GM23338 (cell line): ENCODE measurements at regions not wholly inside any gene's neighbourhood (a gene's known extent, or its start where the extent isn't known, plus 50 kb on each side); places are given as distances from the start of the nearest gene placed in this dataset.

ENCODE experiments used
- ATAC-seq: fragments of 200-7000 bp; cut with Tn5 transposase; 3 replicates; pipeline ENCODE4 v1.9.1; 2020
- DNase-seq: peaks from one replicate; pipeline ENCODE4 v3.0.0-alpha.2; 2015; ENCODE audit warnings: low spot score
- H2AFZ ChIP-seq: fragments of 200-600 bp; sonication (generic); 2 replicates; pipeline ENCODE4 v1.8.0; 2016; ENCODE audit warnings: antibody characterized with exemption, mild to moderate bottlenecking, moderate library complexity
- H3F3A ChIP-seq: fragments of 200-600 bp; sonication (generic); replicated peaks from 2 replicates; pipeline ENCODE4 v1.8.0; 2017; ENCODE audit warnings: antibody characterized with exemption, mixed run types, low read depth
- H3K27ac ChIP-seq: fragments of 200-600 bp; sonication (generic); 2 replicates; pipeline ENCODE4 v1.6.1; 2016; ENCODE audit warnings: low read depth
- H3K27me3 ChIP-seq: fragments of 200-600 bp; sonication (generic); 2 replicates; pipeline ENCODE4 v1.8.0; 2016; ENCODE audit warnings: mild to moderate bottlenecking, mixed run types, moderate library complexity; ENCODE audit not compliant: insufficient read depth
- H3K36me3 ChIP-seq: fragments of 200-600 bp; sonication (generic); 2 replicates; pipeline ENCODE4 v1.8.0; 2016; ENCODE audit warnings: mild to moderate bottlenecking; ENCODE audit not compliant: insufficient read depth
- H3K4me1 ChIP-seq: fragments of 200-600 bp; sonication (generic); 2 replicates; pipeline ENCODE4 v1.8.0; 2016; ENCODE audit warnings: mild to moderate bottlenecking, moderate library complexity; ENCODE audit not compliant: insufficient read depth
- H3K4me2 ChIP-seq: fragments of 200-600 bp; sonication (generic); 2 replicates; pipeline ENCODE4 v1.7.1; 2017; ENCODE audit warnings: mixed run types
- H3K4me3 ChIP-seq: fragments of 200-600 bp; sonication (generic); 2 replicates; pipeline ENCODE4 v1.6.1; 2016; ENCODE audit warnings: mixed run types
- H3K79me2 ChIP-seq: fragments of 200-600 bp; sonication (generic); replicated peaks from 2 replicates; pipeline ENCODE4 v1.8.0; 2017; ENCODE audit warnings: mild to moderate bottlenecking; ENCODE audit not compliant: insufficient read depth
- H3K9me2 ChIP-seq: fragments of 200-600 bp; sonication (generic); 2 replicates; pipeline ENCODE4 v1.8.0; 2017; ENCODE audit not compliant: insufficient read depth
- H4K20me1 ChIP-seq: fragments of 200-600 bp; sonication (generic); replicated peaks from 2 replicates; pipeline ENCODE4 v1.8.0; 2017; ENCODE audit warnings: mild to moderate bottlenecking; ENCODE audit not compliant: insufficient read depth
- H3K27ac Mint-ChIP-seq: 2 replicates; pipeline ENCODE4 v1.8.0; 2020; ENCODE audit warnings: inconsistent platforms, mild to moderate bottlenecking, moderate library complexity, mixed read lengths
- H3K27me3 Mint-ChIP-seq: 3 replicates; pipeline ENCODE4 v1.8.0; 2022; ENCODE audit warnings: low read depth, mild to moderate bottlenecking, moderate library complexity, mixed read lengths, inconsistent platforms; ENCODE audit not compliant: insufficient read depth, poor library complexity
- H3K36me3 Mint-ChIP-seq: 3 replicates; pipeline ENCODE4 v1.8.0; 2021; ENCODE audit warnings: low read depth, mild to moderate bottlenecking, inconsistent platforms, moderate library complexity, mixed read lengths
- H3K4me1 Mint-ChIP-seq: 3 replicates; pipeline ENCODE4 v1.8.0; 2020; ENCODE audit warnings: mild to moderate bottlenecking, inconsistent platforms, mixed read lengths
- H3K4me3 Mint-ChIP-seq: 3 replicates; pipeline ENCODE4 v1.8.0; 2021; ENCODE audit warnings: moderate library complexity, mild to moderate bottlenecking, inconsistent platforms, mixed read lengths
- H3K9me3 Mint-ChIP-seq: 3 replicates; pipeline ENCODE4 v1.8.0; 2020; ENCODE audit warnings: moderate library complexity, mild to moderate bottlenecking, inconsistent platforms, mixed read lengths
- CTCF ChIP-seq, 2 experiments: fragments of 200-600 bp in 1 of 2; sonication (generic) in 1 of 2; conservative IDR thresholded peaks; 2 replicates each; pipeline versions ENCODE4 v1.5.1 to v1.6.1; 2016 to 2017; ENCODE audit warnings: antibody characterized with exemption in 2 of 2, low read depth in 2 of 2, mild to moderate bottlenecking in 2 of 2, moderate library complexity in 1 of 2
- EZH2 ChIP-seq: fragments of 200-600 bp; sonication (generic); IDR thresholded peaks from one replicate; pipeline ENCODE4 v1.8.0; 2017; ENCODE audit warnings: antibody characterized with exemption, mild to moderate bottlenecking, low read depth; ENCODE audit not compliant: unreplicated experiment
- EZH2phosphoT487 ChIP-seq: fragments of 200-600 bp; sonication (generic); IDR thresholded peaks from one replicate; pipeline ENCODE4 v1.8.1; 2018; ENCODE audit warnings: antibody characterized with exemption; ENCODE audit not compliant: unreplicated experiment
- NANOG ChIP-seq: IDR thresholded peaks from 2 replicates; pipeline ENCODE4 v1.6.1; 2016; ENCODE audit warnings: antibody characterized with exemption, borderline replicate concordance
- POLR2AphosphoS5 ChIP-seq: IDR thresholded peaks from 2 replicates; pipeline ENCODE4 v1.6.1; 2016; ENCODE audit warnings: antibody characterized with exemption, low read depth
- REST ChIP-seq: IDR thresholded peaks from one replicate; pipeline ENCODE4 v1.6.1; 2018; ENCODE audit warnings: antibody characterized with exemption; ENCODE audit not compliant: unreplicated experiment
- ZNF114 ChIP-seq: fragments of 250-450 bp; sonication (Bioruptor Pico); IDR thresholded peaks from 2 replicates; pipeline ENCODE4 v1.5.0; 2020; ENCODE audit warnings: mild to moderate bottlenecking, moderate library complexity

- H3K4me3 ChIP-seq: no peak overlapping the region
- H3K79me2 ChIP-seq: no peaks in the 10 kb centered on the region
- no peaks in the 10 kb centered on the region for H3K4me1 ChIP-seq
- no peaks in the 10 kb centered on the region for H3F3A ChIP-seq
- H3K27me3 ChIP-seq: no peaks in the 10 kb centered on the region
- TF ChIP-seq CTCF (conservative IDR thresholded peaks at IDR 0.05; ENCODE audit: low read depth in 2 of 2): no peak
- no peak for TF ChIP-seq ZNF114 (CRISPR knock-in tag)
- no peak for TF ChIP-seq POLR2AphosphoS5
- no peak for TF ChIP-seq EZH2phosphoT487
- H4K20me1 ChIP-seq: no peaks in the 10 kb centered on the region
- Mint-ChIP-seq H3K4me3 (no peak overlapping the region), H3K4me1 (peaks cover 16% of the 10 kb centered on the region), H3K9me3 (peaks cover 3% of the 10 kb centered on the region; the same call in 1 of the 3 replicates), H3K36me3 (peaks cover 4% of the 10 kb centered on the region; the same call in 1 of the 3 replicates), H3K27ac (no peak overlapping the region), H3K27me3 (no peaks in the 10 kb centered on the region)
- H3K4me2 ChIP-seq: no peak overlapping the region
- H3K9me2 ChIP-seq: peaks cover 6% of the 10 kb centered on the region; the same call in 1 of the 2 replicates
- no peak for ATAC-seq
- H3K36me3 ChIP-seq: no peaks in the 10 kb centered on the region
- H3K27ac ChIP-seq: no peak overlapping the region
- no peak overlapping the region for H2AFZ ChIP-seq
- no peak for DNase-seq
Measured at GRCh38 chr9:80797831-80798688, 891.3 kb downstream of the TLE1 start.

GRCh38 chr9:80797101-80797829, 892.1 kb downstream of the TLE1 start:
- Histone ChIP-seq H2AFZ (peak overlapping the region; percentile 35; the same call in 1 of the 2 replicates), H4K20me1 (no peaks in the 10 kb centered on the region), H3F3A (no peaks in the 10 kb centered on the region), H3K36me3 (no peaks in the 10 kb centered on the region), H3K4me1 (no peaks in the 10 kb centered on the region), H3K79me2 (no peaks in the 10 kb centered on the region), H3K9me2 (peaks cover 6% of the 10 kb centered on the region; the same call in 1 of the 2 replicates), H3K4me2 (no peak overlapping the region), H3K27ac (no peak overlapping the region), H3K4me3 (no peak overlapping the region), H3K27me3 (no peaks in the 10 kb centered on the region)
- Mint-ChIP-seq H3K36me3 (peaks cover 4% of the 10 kb centered on the region; the same call in 1 of the 3 replicates), H3K27ac (no peak overlapping the region), H3K27me3 (no peaks in the 10 kb centered on the region), H3K4me3 (no peak overlapping the region), H3K9me3 (peaks cover 3% of the 10 kb centered on the region; the same call in 1 of the 3 replicates), H3K4me1 (peaks cover 16% of the 10 kb centered on the region)
- ATAC-seq: no peak
- DNase-seq: no peak
- TF ChIP-seq EZH2 (no peak), NANOG (no peak), EZH2phosphoT487 (no peak), REST (no peak)
